NCI-H1417 treated with DMSO at 0.1 percent for 48 hours (cell line): ENCODE measurements at regions not wholly inside any gene's neighbourhood (a gene's known extent, or its start where the extent isn't known, plus 50 kb on each side); places are given as distances from the start of the nearest gene placed in this dataset.
"Not testable (repeated sequence)": the region's sequence is repeated elsewhere in the genome, so short reads cannot be mapped to it uniquely, and the experiment has no call there.

Experiments used
- DNase-seq: peaks from one replicate; lab custom pipeline; 2025; lab: John Stamatoyannopoulos, UW

- DNase-seq, result no peak
Observed at GRCh38 chr16:48680881-48681280, 70.9 kb upstream of the N4BP1 start.

DNA sequence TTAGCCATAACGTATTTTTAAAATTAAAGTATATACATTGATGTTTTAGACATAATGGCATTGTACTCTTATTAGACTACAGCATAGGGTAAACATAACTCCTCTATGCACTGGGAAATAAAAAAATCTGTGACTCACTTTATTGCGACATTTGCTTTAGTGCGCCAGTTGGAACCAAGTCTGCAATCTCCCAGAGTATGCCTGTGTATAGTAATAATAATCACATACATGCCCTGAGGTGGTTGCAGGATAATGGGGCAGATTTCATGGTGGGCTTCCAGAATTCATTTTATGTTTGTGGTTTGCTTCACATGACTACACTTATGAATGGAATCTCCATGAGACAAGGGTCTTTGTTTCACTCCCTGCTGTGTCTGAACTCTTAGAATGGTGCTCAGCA lies 66.9 kb upstream of the N4BP1 start:
- DNase-seq, result no peak

DNA sequence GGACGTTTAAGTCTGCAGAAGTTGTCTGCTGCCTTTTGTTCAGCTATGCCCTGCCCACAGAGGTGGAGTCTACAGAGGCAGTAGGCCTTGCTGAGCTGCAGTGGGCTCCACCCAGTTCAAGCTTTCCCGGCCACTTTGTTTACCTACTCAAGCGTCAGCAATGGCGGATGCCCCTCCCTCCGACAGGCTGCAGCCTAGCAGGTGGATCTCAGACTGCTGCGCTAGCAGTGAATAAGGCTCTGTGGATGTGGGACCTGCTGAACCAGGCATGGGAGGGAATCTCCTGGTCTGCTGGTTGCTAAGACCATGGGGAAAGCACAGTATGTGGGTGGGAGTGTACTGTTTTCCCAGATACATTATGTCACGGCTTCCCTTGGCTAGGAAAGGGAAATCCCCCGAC lies 58.2 kb upstream of the N4BP1 start:
- DNase-seq, result not testable (repeated sequence)

DNA sequence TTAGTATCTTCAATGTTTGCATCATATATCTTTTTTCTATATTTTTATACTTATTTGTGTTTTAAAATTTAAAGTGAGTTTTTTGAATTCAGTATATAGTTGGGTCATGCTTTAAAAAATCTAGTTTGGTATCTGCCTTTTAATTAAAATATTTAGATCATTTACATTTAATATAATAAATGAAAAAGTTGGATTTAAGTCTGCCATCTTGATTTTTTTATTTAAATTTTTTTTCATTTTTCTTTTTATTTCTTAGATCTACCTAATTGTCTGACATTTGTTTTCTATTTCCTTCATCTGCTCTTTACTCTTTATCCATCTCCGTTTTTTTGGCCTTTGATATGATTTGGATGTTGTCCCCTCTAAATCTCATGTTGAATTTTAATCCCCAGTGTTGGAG lies 50.0 kb upstream of the N4BP1 start:
- DNase-seq, result no peak
